SH-SY5Y (cell line): ENCODE measurements at regions not wholly inside any gene's neighbourhood (a gene's known extent, or its start where the extent isn't known, plus 50 kb on each side); places are given as distances from the start of the nearest gene placed in this dataset.

Source experiments
- GATA2 ChIP-seq: IDR thresholded peaks from 2 replicates; pipeline ENCODE4 v1.6.1; 2011; ENCODE audit warnings: mild to moderate bottlenecking, low read depth, low read length
- GATA3 ChIP-seq: IDR thresholded peaks from 2 replicates; pipeline ENCODE4 v1.6.1; 2011; ENCODE audit warnings: low read depth, mild to moderate bottlenecking, low read length, moderate library complexity

GRCh38 chr22:35173655-35174054, 83.6 kb upstream of the HMGXB4 start:
- no peak for TF ChIP-seq GATA3
- no peak for TF ChIP-seq GATA2

- TF ChIP-seq GATA2 = no peak
- no peak for TF ChIP-seq GATA3
Observed at GRCh38 chr22:35174401-35175038, 82.8 kb upstream of the HMGXB4 start.

DNA sequence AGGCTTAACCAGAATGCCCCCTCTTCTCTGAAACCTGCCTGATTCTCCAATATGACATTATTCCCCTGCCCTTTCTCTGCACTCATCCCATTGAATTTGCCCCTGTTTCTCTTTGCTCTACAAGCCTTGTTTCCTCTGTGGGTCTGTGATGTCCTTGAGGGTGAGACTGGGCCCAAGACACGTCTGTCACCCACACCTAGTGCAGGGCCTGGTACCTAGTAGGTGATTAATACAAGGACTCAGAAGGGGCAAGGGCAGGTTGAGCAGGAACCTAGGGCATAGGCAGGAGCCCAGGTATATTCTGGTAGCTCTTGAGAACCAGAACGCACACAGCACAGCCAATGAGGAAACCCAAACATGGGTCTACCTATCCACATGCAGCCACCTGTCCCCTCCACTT, 81.9 kb upstream of the HMGXB4 start:
- no peak for TF ChIP-seq GATA3
- TF ChIP-seq GATA2 = no peak

DNA sequence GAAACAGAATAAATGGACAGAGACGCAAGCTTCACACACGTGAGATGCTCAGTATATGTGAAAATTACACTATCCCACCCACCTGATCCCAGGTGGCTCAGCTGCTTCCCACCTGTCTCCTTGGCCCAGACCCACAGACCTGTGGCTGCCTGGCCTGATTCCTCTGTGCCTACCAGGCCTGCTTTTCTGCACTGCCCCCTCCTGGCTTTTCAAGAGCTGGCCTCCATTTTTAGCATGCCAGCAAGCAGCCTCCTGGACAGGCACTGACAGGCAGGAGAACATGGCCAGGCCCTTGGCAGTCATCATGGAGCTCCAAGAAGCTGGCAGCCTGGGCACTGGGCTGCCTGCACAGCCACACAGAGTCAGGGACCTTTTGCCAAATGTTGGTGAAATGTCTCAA, 79.5 kb upstream of the HMGXB4 start:
- TF ChIP-seq GATA3 = no peak
- no peak for TF ChIP-seq GATA2

DNA sequence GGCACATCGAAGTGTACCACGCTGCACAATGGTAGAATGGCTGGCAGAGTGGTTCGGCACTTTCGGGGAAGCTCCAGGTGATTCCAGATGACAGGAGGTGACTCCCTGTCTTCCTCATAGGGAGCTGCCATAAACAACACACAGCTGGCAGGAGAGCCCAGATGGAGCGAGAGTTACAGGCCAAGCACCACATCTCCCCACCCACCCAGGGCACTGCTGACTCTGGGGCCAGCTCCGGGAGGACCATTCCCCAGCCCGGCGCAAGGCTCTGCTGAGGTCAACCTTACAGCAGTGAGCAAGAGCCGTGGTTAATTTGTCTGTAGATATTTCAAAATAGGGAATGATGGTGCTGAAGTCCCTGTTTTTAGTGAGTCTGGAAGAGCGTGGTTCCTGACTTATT, 78.8 kb upstream of the HMGXB4 start:
- no peak for TF ChIP-seq GATA3
- TF ChIP-seq GATA2 = no peak

- no peak for TF ChIP-seq GATA3
- TF ChIP-seq GATA2 = no peak
Observed at GRCh38 chr22:35183917-35184316, 73.4 kb upstream of the HMGXB4 start.

DNA sequence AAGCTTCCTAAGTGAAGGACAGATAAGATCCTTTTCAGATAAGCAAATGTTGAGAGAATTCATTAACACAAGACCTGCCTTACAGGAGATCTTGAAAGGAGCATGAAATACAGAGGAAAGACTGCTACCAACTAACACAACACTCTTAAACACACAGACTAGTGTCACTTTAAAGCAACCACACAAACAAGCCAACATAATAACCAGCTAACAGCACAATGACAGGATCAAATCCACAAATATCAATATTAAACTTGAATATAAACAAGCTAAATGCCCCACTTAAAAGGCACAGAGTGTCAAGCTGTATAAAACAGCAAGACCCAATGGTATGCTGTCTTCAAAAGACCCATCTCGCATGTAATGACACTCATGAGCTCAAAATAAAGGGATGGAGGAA, 70.8 kb upstream of the HMGXB4 start:
- TF ChIP-seq GATA3 (no peak), GATA2 (no peak)

DNA sequence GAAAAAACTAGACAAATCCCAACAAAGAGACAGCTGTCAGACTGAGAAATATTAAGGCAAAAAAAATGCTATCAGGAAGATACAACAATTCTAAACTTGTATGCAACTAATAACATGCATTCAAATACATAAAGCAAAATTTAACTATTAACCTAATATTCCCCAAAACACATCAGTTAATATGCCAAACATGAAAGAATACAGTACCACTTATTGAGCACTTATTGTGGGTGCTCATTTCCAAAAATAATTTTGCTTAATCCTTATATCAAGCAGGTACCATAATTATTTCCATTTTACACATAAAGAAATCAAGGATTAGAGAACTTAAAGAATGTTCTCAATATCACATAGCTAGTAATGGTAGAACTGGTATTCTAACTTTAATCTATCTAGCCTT, 67.7 kb upstream of the HMGXB4 start:
- TF ChIP-seq GATA2 = no peak
- TF ChIP-seq GATA3 = no peak

DNA sequence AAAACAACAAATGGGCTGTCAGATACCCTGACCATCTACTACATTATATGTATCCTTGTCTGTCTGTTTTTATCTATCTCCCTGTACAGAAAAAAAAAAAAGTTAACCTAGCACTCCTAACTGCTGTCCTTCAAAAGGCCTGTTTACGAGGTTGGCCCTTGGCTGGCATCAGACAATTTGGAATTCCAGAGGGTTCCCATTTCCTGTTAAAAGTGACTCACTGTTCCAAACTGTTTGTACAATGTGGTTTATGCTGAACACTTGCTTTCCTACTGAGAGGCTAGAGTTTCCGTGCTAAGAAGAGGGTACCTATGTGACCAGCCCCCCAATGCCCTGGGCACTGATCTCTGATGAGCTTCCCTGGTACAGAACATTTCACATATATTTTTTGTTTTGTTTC, 65.9 kb upstream of the HMGXB4 start:
- TF ChIP-seq GATA2 (no peak), GATA3 (no peak)

DNA sequence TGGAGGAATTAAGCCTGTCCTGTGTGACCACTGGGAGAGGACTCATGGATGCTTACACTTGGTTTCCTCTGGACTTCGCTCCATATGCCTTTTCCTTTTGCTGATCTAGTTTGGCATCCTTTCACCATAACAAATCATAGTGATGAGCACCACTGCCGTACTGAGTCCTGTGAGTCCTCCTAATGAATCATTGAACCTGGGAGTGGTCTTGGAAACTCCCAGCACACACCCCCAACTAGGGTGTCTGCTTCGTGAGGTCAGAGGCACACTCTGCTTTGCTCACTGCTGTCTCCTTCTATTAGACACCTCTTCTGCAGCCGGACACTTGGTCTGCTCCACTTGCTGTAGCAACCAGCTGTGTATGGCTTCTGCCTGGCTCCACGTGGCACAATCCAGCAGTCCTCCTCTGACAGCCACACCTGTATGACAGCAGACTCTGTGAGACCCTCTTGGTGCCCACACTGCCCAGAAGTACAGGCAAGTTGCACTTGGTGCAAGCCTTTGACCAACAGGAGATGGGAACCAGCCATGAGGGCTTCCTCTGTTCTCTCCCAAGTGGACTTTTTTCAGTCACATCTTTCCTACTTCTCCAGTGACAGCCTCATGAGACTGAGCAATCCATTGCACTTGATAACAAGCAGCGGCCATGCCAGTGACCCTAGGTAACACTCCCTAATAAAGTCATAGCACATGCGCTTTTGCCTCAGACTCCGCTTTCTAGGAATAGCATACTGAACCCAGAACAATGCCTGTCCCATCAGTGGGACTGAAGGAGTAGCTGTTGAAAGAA, 65.0 kb upstream of the HMGXB4 start:
- TF ChIP-seq GATA3 (no peak), GATA2 (no peak)

- TF ChIP-seq GATA2 = no peak
- no peak for TF ChIP-seq GATA3
Observed at GRCh38 chr22:35195226-35195625, 62.1 kb upstream of the HMGXB4 start.

- TF ChIP-seq GATA3 (no peak), GATA2 (no peak)
Observed at GRCh38 chr22:35195821-35196220, 61.5 kb upstream of the HMGXB4 start.

DNA sequence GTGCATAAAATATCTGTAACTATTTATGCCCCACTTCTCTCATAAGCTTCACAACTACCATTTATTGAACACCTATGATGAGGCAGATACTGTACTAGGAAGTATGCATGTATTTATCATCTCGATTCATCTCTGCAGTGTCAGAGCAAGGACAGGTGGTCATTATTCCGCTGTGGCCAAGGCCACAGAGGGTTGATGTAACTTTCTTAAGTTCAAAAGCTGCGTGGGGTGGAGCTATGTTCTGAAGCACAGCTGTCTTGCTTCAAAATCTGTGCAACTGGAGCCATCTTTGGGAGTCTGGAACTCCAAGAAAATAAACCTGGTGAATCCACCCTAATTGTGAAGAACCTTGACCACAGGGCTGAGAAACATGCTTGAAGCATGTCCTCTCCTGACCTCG, 60.2 kb upstream of the HMGXB4 start:
- TF ChIP-seq GATA2 (no peak), GATA3 (no peak)

DNA sequence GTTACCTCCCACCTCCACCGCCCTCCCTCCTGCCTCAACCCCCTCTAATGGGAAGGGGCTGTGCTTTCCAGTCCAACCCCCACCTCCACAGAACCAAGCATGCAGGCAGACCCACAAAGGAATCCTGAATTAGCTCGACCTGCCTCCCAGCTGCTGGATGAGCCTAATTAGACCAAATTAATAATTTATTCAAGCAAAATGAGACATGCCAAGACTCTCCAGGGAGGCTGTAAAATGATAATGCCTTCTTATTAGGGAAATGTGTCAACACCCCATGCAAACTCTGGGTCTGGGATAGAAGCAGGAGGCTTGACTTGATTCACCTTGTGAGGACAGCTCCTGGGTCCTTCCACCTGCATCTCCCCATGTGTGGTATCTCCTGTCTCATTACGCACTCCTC, 59.4 kb upstream of the HMGXB4 start:
- no peak for TF ChIP-seq GATA2
- no peak for TF ChIP-seq GATA3

- no peak for TF ChIP-seq GATA2
- TF ChIP-seq GATA3 = no peak
Observed at GRCh38 chr22:35198738-35199137, 58.6 kb upstream of the HMGXB4 start.
